H9 (cell line): ENCODE measurements at regions not wholly inside any gene's neighbourhood (a gene's known extent, or its start where the extent isn't known, plus 50 kb on each side); places are given as distances from the start of the nearest gene placed in this dataset.

Experiments used
- DNase-seq: peaks from one replicate; pipeline ENCODE4 v3.0.0-alpha.2; 2017
- H2AFZ ChIP-seq: one replicate; pipeline ENCODE4 v1.6.1; 2013; ENCODE audit warnings: mild to moderate bottlenecking, low read length, control low read depth, moderate library complexity
- H2AK5ac ChIP-seq: 2 replicates; pipeline ENCODE4 v1.6.1; 2013; ENCODE audit warnings: low read length, control low read depth, mixed read lengths; ENCODE audit not compliant: insufficient read length
- H2BK120ac ChIP-seq: one replicate; pipeline ENCODE4 v1.6.1; 2013; ENCODE audit warnings: low read depth, mild to moderate bottlenecking, low read length, control low read depth, inconsistent platforms; ENCODE audit not compliant: poor library complexity, severe bottlenecking
- H2BK12ac ChIP-seq: 2 replicates; pipeline ENCODE4 v1.6.1; 2013; ENCODE audit warnings: low read length, control low read depth, mixed read lengths, low read depth; ENCODE audit not compliant: insufficient read length
- H2BK15ac ChIP-seq: 2 replicates; pipeline ENCODE4 v1.6.1; 2013; ENCODE audit warnings: low read depth, low read length, control low read depth
- H2BK20ac ChIP-seq: one replicate; pipeline ENCODE4 v1.6.1; 2013; ENCODE audit warnings: low read depth, mild to moderate bottlenecking, low read length, control low read depth, inconsistent platforms; ENCODE audit not compliant: poor library complexity, severe bottlenecking
- H2BK5ac ChIP-seq: 2 replicates; pipeline ENCODE4 v1.6.1; 2013; ENCODE audit warnings: low read length, control low read depth, mixed read lengths; ENCODE audit not compliant: insufficient read length
- H3K14ac ChIP-seq: 2 replicates; pipeline ENCODE4 v1.6.1; 2013; ENCODE audit warnings: low read length, control low read depth; ENCODE audit not compliant: insufficient read depth
- H3K18ac ChIP-seq: 2 replicates; pipeline ENCODE4 v1.6.1; 2013; ENCODE audit warnings: low read depth, mild to moderate bottlenecking, mixed read lengths, low read length, control low read depth; ENCODE audit not compliant: insufficient read length
- H3K23ac ChIP-seq: 2 replicates; pipeline ENCODE4 v1.6.1; 2013; ENCODE audit warnings: low read length, control low read depth, mixed read lengths, low read depth; ENCODE audit not compliant: insufficient read length
- H3K23me2 ChIP-seq: 2 replicates; pipeline ENCODE4 v1.6.1; 2013; ENCODE audit warnings: low read depth, mild to moderate bottlenecking, mixed read lengths, low read length, control low read depth; ENCODE audit not compliant: insufficient read length, poor library complexity, severe bottlenecking
- H3K27ac ChIP-seq: 2 replicates; pipeline ENCODE4 v1.5.1; 2013; ENCODE audit warnings: low read length, control low read depth, mixed read lengths, low read depth; ENCODE audit not compliant: insufficient read length
- H3K27me3 ChIP-seq: 2 replicates; pipeline ENCODE4 v1.6.1; 2013; ENCODE audit warnings: low read length, control low read depth, inconsistent platforms; ENCODE audit not compliant: insufficient read depth
- H3K4ac ChIP-seq: 2 replicates; pipeline ENCODE4 v1.6.1; 2013; ENCODE audit warnings: low read depth, mild to moderate bottlenecking, control low read depth, inconsistent platforms, low read length, moderate library complexity
- H3K4me1 ChIP-seq: 2 replicates; pipeline ENCODE4 v1.6.1; 2013; ENCODE audit warnings: low read length, control low read depth, inconsistent platforms; ENCODE audit not compliant: insufficient read depth
- H3K4me2 ChIP-seq: 2 replicates; pipeline ENCODE4 v1.6.1; 2013; ENCODE audit warnings: low read length, control low read depth, mixed read lengths; ENCODE audit not compliant: insufficient read length, insufficient read depth
- H3K56ac ChIP-seq: 2 replicates; pipeline ENCODE4 v1.6.1; 2013; ENCODE audit warnings: low read depth, mild to moderate bottlenecking, mixed read lengths, low read length, control low read depth; ENCODE audit not compliant: insufficient read length
- H3K79me1 ChIP-seq: 2 replicates; pipeline ENCODE4 v1.6.1; 2013; ENCODE audit warnings: low read depth, mild to moderate bottlenecking, moderate library complexity, low read length, control low read depth, inconsistent platforms; ENCODE audit not compliant: insufficient read depth, poor library complexity, severe bottlenecking
- H3K79me2 ChIP-seq: 2 replicates; pipeline ENCODE4 v1.6.1; 2013; ENCODE audit warnings: low read length, control low read depth, inconsistent platforms; ENCODE audit not compliant: insufficient read depth
- H3K9ac ChIP-seq: 2 replicates; pipeline ENCODE4 v1.6.1; 2013; ENCODE audit warnings: low read length, control low read depth, mixed read lengths; ENCODE audit not compliant: insufficient read length; ENCODE audit errors: extremely low read depth
- H3K9me3 ChIP-seq: one replicate; pipeline ENCODE4 v1.6.1; 2013; ENCODE audit warnings: low read depth, low read length, inconsistent platforms; ENCODE audit not compliant: control insufficient read depth
- H3T11ph ChIP-seq: one replicate; pipeline ENCODE4 v1.6.1; 2013; ENCODE audit warnings: mild to moderate bottlenecking, low read length, control low read depth, inconsistent platforms
- H4K20me1 ChIP-seq: one replicate; pipeline ENCODE4 v1.6.1; 2013; ENCODE audit not compliant: control insufficient read depth, insufficient read length, insufficient read depth
- H4K5ac ChIP-seq: 2 replicates; pipeline ENCODE4 v1.6.1; 2013; ENCODE audit warnings: low read depth, mild to moderate bottlenecking, mixed read lengths, low read length, control low read depth; ENCODE audit not compliant: insufficient read length
- H4K8ac ChIP-seq: replicated peaks from 2 replicates; pipeline ENCODE4 v1.6.1; 2013; ENCODE audit warnings: low read length, control low read depth, mixed read lengths, low read depth; ENCODE audit not compliant: insufficient read length
- H4K91ac ChIP-seq: 2 replicates; pipeline ENCODE4 v1.6.1; 2013; ENCODE audit warnings: low read depth, mild to moderate bottlenecking, moderate library complexity, mixed read lengths, low read length, control low read depth; ENCODE audit not compliant: insufficient read length
- H3K27ac Mint-ChIP-seq, 3 experiments: 2 replicates in 2 of 3; 3 replicates in 1 of 3; pipeline ENCODE4 v1.8.0; 2020 to 2021; ENCODE audit warnings: mixed read lengths in 3 of 3, mild to moderate bottlenecking in 1 of 3, moderate library complexity in 1 of 3
- H3K27me3 Mint-ChIP-seq: 2 replicates; pipeline ENCODE4 v1.8.0; 2021; ENCODE audit warnings: low read depth, mild to moderate bottlenecking, moderate library complexity, mixed read lengths
- H3K36me3 Mint-ChIP-seq, 3 experiments: 2 replicates in 2 of 3; 3 replicates in 1 of 3; pipeline ENCODE4 v1.8.0; 2020 to 2021; ENCODE audit warnings: low read depth in 3 of 3, mixed read lengths in 3 of 3; ENCODE audit not compliant: insufficient read depth in 1 of 3
- H3K4me1 Mint-ChIP-seq, 2 experiments: 2 replicates each; pipeline ENCODE4 v1.8.0; 2020; ENCODE audit warnings: mixed read lengths in 2 of 2
- H3K4me3 Mint-ChIP-seq, 2 experiments: 2 replicates in 1 of 2; 3 replicates in 1 of 2; pipeline ENCODE4 v1.8.0; 2020 to 2021; ENCODE audit warnings: mild to moderate bottlenecking in 2 of 2, mixed read lengths in 2 of 2, moderate library complexity in 1 of 2
- H3K9me3 Mint-ChIP-seq, 2 experiments: 2 replicates in 1 of 2; 3 replicates in 1 of 2; pipeline ENCODE4 v1.8.0; 2020; ENCODE audit warnings: mild to moderate bottlenecking in 2 of 2, mixed read lengths in 2 of 2, moderate library complexity in 1 of 2
- WGBS: extraction: QIAGEN DNeasy Blood & Tissue Kit; methylation state at CpG from one replicate; pipeline ENCODE4 v1.1.7; 2013; ENCODE audit warnings: missing lambda C conversion rate, low lambda C conversion rate, mixed read lengths; ENCODE audit not compliant: insufficient read length; ENCODE audit errors: extremely low coverage; 5-methylcytosine and 5-hydroxymethylcytosine counted together
- TF ChIP-seq, protein P1 (sequence below): fragments of 200-600 bp; sonication (generic); conservative IDR thresholded peaks from 3 replicates; pipeline ENCODE4 v1.8.0; 2021; ENCODE audit warnings: antibody characterized with exemption, mild to moderate bottlenecking

DNA sequence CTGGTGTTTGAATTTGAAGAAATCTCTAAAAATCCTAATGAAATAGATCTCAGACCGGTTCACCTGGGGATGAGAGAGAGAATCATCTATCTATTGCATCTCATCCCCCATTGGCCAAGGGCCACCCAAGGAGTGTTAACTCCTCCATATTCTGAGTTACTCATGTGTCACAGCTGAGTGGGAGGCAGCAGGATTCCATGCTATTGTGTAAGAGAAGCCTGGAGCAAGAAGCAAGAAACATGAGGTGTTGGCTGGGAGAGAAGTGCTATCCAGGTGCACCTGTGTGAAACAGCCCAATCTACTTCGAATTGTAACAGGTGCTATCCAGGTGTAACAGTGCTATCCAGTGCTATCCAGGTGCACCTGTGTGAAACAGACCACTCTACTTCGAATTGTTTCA is 150.3 kb upstream of the MAOA start:
- no peaks in the 10 kb centered on the region for H3K36me3 Mint-ChIP-seq
- WGBS: no CpG with 5 or more reads among the region's 3 CpGs

More for the DNA sequence above, 150.3 kb upstream of the MAOA start:
- Histone ChIP-seq H3K4me1 (0 out of 2 replicates have a peak, but pooled peaks cover 3% of the 10 kb centered on the region), H3K56ac (no peak overlapping the region), H2BK120ac (no peak overlapping the region), H3K79me2 (no peaks in the 10 kb centered on the region), H2AFZ (no peak overlapping the region), H3K9ac (no peak overlapping the region), H3K79me1 (no peaks in the 10 kb centered on the region), H2BK15ac (no peak overlapping the region), H4K8ac (no peak overlapping the region), H2BK12ac (no peak overlapping the region), H4K20me1 (no peaks in the 10 kb centered on the region), H3T11ph (no peak overlapping the region), H2BK5ac (no peak overlapping the region), H2AK5ac (no peak overlapping the region), H2BK20ac (no peak overlapping the region), H3K18ac (no peak overlapping the region), H3K9me3 (no peaks in the 10 kb centered on the region), H3K23me2 (no peaks in the 10 kb centered on the region), H3K4ac (no peak overlapping the region), H3K4me2 (no peak overlapping the region), H3K27me3 (no peaks in the 10 kb centered on the region), H4K91ac (no peak overlapping the region), H3K14ac (no peak overlapping the region), H4K5ac (no peak overlapping the region), H3K23ac (no peak overlapping the region), H3K27ac (no peak overlapping the region)
- H3K4me3 Mint-ChIP-seq: no peak overlapping the region
- H3K27me3 Mint-ChIP-seq: no peaks in the 10 kb centered on the region
- TF ChIP-seq, protein P1, sequence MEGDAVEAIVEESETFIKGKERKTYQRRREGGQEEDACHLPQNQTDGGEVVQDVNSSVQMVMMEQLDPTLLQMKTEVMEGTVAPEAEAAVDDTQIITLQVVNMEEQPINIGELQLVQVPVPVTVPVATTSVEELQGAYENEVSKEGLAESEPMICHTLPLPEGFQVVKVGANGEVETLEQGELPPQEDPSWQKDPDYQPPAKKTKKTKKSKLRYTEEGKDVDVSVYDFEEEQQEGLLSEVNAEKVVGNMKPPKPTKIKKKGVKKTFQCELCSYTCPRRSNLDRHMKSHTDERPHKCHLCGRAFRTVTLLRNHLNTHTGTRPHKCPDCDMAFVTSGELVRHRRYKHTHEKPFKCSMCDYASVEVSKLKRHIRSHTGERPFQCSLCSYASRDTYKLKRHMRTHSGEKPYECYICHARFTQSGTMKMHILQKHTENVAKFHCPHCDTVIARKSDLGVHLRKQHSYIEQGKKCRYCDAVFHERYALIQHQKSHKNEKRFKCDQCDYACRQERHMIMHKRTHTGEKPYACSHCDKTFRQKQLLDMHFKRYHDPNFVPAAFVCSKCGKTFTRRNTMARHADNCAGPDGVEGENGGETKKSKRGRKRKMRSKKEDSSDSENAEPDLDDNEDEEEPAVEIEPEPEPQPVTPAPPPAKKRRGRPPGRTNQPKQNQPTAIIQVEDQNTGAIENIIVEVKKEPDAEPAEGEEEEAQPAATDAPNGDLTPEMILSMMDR: no peak
- H3K4me1 Mint-ChIP-seq: peaks cover 14 to 22% of the 10 kb centered on the region in 2 experiments
- H3K27ac Mint-ChIP-seq: no peak overlapping the region
- peaks cover 0 to 23% of the 10 kb centered on the region in 2 experiments; a peak in 3 of 5 replicates for H3K9me3 Mint-ChIP-seq
- no peak for DNase-seq
